ENCODE measurements at regions not wholly inside any gene's neighbourhood (a gene's known extent, or its start where the extent isn't known, plus 50 kb on each side); places are given as distances from the start of the nearest gene placed in this dataset.

- TF ChIP-seq CTCF (IDR thresholded peaks at IDR 0.05; ENCODE audit: extremely low read depth in 1 of 2, insufficient read depth in 1 of 2, low read depth in 1 of 2, low read length in 2 of 2) = no peak
- no peak for TF ChIP-seq POLR2A (IDR thresholded peaks at IDR 0.05; ENCODE audit: low read depth, low read length)
These were observed 114.2 kb downstream of the SOX4 start for GRCh38 chr6:21707524-21708319.

Measured in endothelial cell of umbilical vein (primary cell).